ENCODE measurements at regions not wholly inside any gene's neighbourhood (a gene's known extent, or its start where the extent isn't known, plus 50 kb on each side); places are given as distances from the start of the nearest gene placed in this dataset.

- DNase-seq, result no peak
Measured at GRCh38 chr10:10118131-10118530, 899.5 kb upstream of the CELF2 start.

GRCh38 chr10:10120671-10121070 is 897.0 kb upstream of the CELF2 start:
- no peak for DNase-seq

GRCh38 chr10:10125676-10126075 is 892.0 kb upstream of the CELF2 start:
- no peak for DNase-seq

- no peak for DNase-seq
Measured at GRCh38 chr10:10126218-10126617, 891.5 kb upstream of the CELF2 start.

GRCh38 chr10:10128387-10128786 is 889.3 kb upstream of the CELF2 start:
- no peak for DNase-seq

- DNase-seq, result no peak
Measured at GRCh38 chr10:10130686-10131085, 887.0 kb upstream of the CELF2 start.

GRCh38 chr10:10132009-10132408 is 885.7 kb upstream of the CELF2 start:
- no peak for DNase-seq

- no peak for DNase-seq
Measured at GRCh38 chr10:10133281-10133680, 884.4 kb upstream of the CELF2 start.

GRCh38 chr10:10138685-10139084 is 879.0 kb upstream of the CELF2 start:
- no peak for DNase-seq

GRCh38 chr10:10141782-10142382 is 875.8 kb upstream of the CELF2 start:
- DNase-seq, result no peak

- DNase-seq, result no peak
Measured at GRCh38 chr10:10146604-10147003, 871.1 kb upstream of the CELF2 start.

GRCh38 chr10:10149899-10150298 is 867.8 kb upstream of the CELF2 start:
- no peak for DNase-seq

- DNase-seq, result no peak
Measured at GRCh38 chr10:10156917-10157600, 860.6 kb upstream of the CELF2 start.

GRCh38 chr10:10160821-10161312 is 856.8 kb upstream of the CELF2 start:
- DNase-seq, result no peak

- no peak for DNase-seq
Measured at GRCh38 chr10:10164848-10165247, 852.8 kb upstream of the CELF2 start.

- no peak for DNase-seq
Measured at GRCh38 chr10:10165415-10165814, 852.3 kb upstream of the CELF2 start.

GRCh38 chr10:10178476-10178875 is 839.2 kb upstream of the CELF2 start:
- no peak for DNase-seq

GRCh38 chr10:10193848-10194247 is 823.8 kb upstream of the CELF2 start:
- DNase-seq, result no peak

GRCh38 chr10:10196701-10197100 is 821.0 kb upstream of the CELF2 start:
- no peak for DNase-seq

- DNase-seq, result no peak
Measured at GRCh38 chr10:10197423-10197822, 820.2 kb upstream of the CELF2 start.

GRCh38 chr10:10198363-10198762 is 819.3 kb upstream of the CELF2 start:
- no peak for DNase-seq

- DNase-seq, result no peak
Measured at GRCh38 chr10:10204415-10204814, 813.3 kb upstream of the CELF2 start.

- no peak for DNase-seq
Measured at GRCh38 chr10:10205906-10206305, 811.8 kb upstream of the CELF2 start.

- DNase-seq, result no peak
Measured at GRCh38 chr10:10207538-10207937, 810.1 kb upstream of the CELF2 start.

GRCh38 chr10:10208196-10208595 is 809.5 kb upstream of the CELF2 start:
- no peak for DNase-seq
